Stomach (tissue), 4 donors: ENCODE measurements at regions not wholly inside any gene's neighbourhood (a gene's known extent, or its start where the extent isn't known, plus 50 kb on each side); places are given as distances from the start of the nearest gene placed in this dataset.

Experiments used
- EP300 ChIP-seq: sonication (generic); formaldehyde crosslinking; IDR thresholded peaks from one replicate; pipeline ENCODE4 v1.6.1; 2017; ENCODE audit warnings: antibody characterized with exemption
- POLR2A ChIP-seq, 4 donors: fragments of 450-650 bp; IDR thresholded peaks; one replicate each; pipeline ENCODE4 v1.6.1; 2016; ENCODE audit warnings: antibody characterized with exemption in 4 of 4, control low read depth in 2 of 4, mild to moderate bottlenecking in 1 of 4, moderate library complexity in 1 of 4
- TF ChIP-seq, protein P1 (sequence below), 7 experiments: fragments of 450-650 bp in 4 of 7; fragments of 200-600 bp in 3 of 7; sonication (generic) in 3 of 7; IDR thresholded peaks; one replicate each; pipeline ENCODE4 v1.5.1; 2016 to 2019; ENCODE audit warnings: antibody characterized with exemption in 7 of 7, control low read depth in 2 of 7, mild to moderate bottlenecking in 1 of 7

DNA sequence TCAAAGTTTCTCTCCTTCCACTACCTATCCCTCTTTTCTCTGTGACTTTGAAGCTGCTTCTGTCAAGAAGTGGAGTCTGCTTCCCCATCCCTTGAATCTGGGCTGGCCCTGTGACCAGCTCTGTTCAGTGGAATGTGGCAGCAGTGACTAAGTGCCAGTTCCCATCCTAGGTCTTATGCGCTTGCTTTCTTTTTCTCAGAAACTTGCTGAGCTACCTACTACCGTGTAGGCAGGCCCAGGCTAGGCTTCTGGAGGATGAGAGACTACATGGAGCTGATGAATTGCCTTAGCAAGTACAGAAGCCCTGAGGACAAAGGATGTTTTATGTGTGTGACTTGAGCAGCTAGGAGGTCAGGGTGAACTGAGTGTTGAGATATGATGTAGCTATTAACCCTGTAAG, 123.2 kb downstream of the PDCD6IP start:
- TF ChIP-seq, protein P1, sequence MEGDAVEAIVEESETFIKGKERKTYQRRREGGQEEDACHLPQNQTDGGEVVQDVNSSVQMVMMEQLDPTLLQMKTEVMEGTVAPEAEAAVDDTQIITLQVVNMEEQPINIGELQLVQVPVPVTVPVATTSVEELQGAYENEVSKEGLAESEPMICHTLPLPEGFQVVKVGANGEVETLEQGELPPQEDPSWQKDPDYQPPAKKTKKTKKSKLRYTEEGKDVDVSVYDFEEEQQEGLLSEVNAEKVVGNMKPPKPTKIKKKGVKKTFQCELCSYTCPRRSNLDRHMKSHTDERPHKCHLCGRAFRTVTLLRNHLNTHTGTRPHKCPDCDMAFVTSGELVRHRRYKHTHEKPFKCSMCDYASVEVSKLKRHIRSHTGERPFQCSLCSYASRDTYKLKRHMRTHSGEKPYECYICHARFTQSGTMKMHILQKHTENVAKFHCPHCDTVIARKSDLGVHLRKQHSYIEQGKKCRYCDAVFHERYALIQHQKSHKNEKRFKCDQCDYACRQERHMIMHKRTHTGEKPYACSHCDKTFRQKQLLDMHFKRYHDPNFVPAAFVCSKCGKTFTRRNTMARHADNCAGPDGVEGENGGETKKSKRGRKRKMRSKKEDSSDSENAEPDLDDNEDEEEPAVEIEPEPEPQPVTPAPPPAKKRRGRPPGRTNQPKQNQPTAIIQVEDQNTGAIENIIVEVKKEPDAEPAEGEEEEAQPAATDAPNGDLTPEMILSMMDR (IDR thresholded peaks at IDR 0.05) = no peak
- TF ChIP-seq POLR2A (IDR thresholded peaks at IDR 0.05) (no peak), EP300 (no peak)
